ENCODE measurements at regions not wholly inside any gene's neighbourhood (a gene's known extent, or its start where the extent isn't known, plus 50 kb on each side); places are given as distances from the start of the nearest gene placed in this dataset.

DNA sequence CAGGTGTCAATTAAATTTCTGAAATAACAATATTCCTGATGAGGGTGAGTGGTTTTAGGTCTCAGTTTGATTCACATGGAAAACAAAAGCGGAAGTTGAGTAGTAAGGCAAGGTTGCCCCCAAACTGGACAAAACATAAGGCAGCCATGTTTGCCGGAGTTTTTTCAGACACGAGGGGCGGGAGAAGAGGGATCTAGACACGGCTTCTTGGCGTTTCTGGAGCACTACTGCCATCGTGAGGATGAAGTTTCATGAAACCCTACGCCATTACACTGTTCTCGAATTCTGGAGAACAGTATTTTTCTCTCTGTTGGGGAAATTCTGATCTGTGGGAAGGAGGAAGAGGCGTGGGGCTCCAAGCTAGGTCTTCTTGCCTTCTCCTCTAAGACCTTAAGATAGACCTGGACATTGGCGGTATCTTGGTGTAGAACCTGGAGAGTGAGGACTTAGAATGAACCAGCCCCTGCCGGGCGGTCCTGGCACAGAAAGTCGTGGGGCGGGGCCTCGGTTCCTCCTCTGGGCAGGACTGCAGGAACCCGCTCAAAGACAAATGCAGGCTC is 160.3 kb downstream of the OR13H1 start:
- no peak for DNase-seq (ENCODE audit: low spot score)

- no peak for DNase-seq (ENCODE audit: low spot score)
These were observed 165.7 kb downstream of the OR13H1 start for GRCh38 chrX:131709553-131709952.

GRCh38 chrX:131711478-131711867 is 167.6 kb downstream of the OR13H1 start:
- no peak for DNase-seq (ENCODE audit: low spot score)

- DNase-seq (ENCODE audit: low spot score): no peak
These were observed 179.8 kb downstream of the OR13H1 start for GRCh38 chrX:131723646-131724045.

DNA sequence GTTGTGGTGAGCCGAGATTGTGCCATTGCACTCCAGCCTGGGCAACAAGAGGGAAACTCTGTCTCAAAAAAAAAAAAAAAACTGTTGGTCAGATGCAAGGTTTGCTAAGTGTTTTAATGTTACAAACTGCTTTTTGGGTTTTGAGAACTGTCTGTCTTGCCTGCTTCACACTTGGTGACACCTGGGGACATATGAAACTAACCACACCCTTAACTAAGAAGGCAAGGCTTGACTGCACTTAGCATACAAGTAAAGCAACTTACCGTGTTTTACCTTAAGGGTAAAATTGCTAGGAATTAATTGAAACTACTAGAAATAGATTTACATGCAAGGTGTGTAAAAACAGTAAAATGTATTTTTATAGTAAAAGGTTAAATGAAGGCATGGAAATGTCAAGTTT is 180.4 kb downstream of the OR13H1 start:
- no peak for DNase-seq (ENCODE audit: low spot score)

- no peak for DNase-seq (ENCODE audit: low spot score)
These were observed 181.3 kb downstream of the OR13H1 start for GRCh38 chrX:131725001-131725654.

- no peak for DNase-seq (ENCODE audit: low spot score)
These were observed 183.9 kb downstream of the OR13H1 start for GRCh38 chrX:131727778-131728177.

DNA sequence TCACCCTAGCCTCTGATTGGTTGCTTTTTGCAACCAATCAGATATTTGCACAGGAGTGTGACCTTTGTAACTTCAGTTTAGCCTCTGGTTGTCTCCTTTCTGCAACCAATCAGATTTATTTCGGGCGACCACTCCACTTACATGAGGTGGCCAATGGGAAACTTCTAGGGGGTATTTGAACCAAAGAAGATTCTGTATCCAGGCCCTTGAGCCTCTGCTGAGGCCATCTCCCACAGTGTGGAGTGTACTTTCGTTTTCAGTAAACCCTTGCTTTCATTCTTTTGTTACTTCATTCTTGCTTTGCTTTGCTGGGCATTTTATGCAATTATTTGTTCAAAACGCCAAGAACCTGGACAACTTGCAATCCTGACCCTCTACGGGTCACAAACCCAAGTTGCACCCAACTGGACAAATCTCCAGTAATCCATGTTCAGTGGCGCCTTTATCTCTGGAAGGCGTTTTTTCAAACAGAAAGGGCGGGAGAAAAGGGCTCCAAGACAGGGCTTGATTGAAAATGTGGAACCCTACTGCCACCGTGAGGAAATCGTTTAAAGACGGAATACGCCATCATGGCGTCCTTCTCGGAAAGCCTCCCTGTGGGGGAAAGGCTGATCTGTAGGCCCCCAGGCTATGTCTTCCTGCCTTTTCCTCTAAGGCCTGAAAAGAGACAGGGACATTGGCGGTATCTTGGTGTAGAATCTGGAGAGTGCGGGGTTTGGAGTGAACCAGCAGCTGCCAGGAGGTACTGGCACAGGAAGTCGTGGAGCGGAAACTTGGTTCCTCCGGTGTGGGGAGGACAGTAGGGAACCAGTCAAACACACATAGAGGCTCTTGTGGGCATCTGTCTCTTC is 184.6 kb downstream of the OR13H1 start:
- DNase-seq (ENCODE audit: low spot score): no peak

DNA sequence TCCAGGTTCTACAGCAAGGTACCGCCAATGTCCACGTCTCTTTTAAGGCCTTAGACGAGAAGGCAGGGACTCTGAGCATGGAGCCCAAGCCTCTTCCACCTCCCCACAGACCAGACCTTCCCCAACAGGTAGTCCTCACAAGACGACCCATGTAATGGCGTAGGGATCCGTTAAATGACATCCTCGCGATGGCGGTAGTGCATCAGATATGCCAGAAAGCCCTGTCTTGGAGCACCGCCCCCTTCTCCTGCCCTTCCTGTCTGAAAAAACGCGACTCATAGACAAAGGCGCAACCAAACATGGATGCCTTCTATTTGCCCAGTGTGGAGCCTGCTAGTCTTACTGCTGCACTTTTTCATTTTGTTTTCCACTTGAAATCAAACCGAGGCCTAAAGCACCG is 185.4 kb downstream of the OR13H1 start:
- no peak for DNase-seq (ENCODE audit: low spot score)

DNA sequence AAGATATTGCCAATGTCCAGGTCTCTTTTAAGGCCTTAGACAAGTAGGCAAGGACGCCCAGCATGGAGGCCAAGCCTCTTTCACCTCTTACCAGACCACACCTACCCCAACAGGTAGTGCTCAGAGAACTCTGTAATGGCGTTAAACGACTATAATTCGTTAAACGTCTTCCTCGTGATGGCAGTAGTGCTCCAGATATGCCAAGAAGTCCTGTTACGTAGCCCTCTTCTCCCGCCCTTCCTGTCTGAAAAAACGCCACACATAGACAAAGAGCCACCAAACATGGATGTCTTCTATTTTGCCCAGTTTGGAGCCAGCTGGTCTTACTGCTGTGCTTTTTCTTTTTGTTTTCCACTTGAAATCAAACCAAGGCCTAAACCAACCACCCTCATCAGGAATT is 190.7 kb downstream of the OR13H1 start:
- no peak for DNase-seq (ENCODE audit: low spot score)

DNA sequence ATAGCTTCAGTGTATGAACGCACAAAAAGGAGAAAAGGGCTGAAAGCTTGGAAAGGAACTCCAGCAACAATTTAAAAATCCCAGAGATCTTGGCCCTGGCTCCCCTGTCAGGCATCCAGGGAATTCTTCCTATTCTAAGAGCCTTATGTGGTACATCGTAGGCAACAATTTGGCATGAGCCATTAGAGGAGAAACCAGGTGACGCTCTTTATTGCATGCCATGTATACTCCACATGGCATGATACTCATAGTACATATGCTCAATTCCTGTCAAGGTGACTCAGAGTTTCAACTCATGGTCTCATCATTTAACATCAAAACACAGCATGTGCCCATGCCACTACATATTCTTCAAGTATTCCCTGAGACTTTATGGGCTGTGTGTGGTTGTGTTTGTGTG is 191.3 kb downstream of the OR13H1 start:
- no peak for DNase-seq (ENCODE audit: low spot score)

GRCh38 chrX:131739823-131740222 is 195.9 kb downstream of the OR13H1 start:
- no peak for DNase-seq (ENCODE audit: low spot score)

- DNase-seq (ENCODE audit: low spot score): no peak
These were observed 197.3 kb downstream of the OR13H1 start for GRCh38 chrX:131741103-131741581.

DNA sequence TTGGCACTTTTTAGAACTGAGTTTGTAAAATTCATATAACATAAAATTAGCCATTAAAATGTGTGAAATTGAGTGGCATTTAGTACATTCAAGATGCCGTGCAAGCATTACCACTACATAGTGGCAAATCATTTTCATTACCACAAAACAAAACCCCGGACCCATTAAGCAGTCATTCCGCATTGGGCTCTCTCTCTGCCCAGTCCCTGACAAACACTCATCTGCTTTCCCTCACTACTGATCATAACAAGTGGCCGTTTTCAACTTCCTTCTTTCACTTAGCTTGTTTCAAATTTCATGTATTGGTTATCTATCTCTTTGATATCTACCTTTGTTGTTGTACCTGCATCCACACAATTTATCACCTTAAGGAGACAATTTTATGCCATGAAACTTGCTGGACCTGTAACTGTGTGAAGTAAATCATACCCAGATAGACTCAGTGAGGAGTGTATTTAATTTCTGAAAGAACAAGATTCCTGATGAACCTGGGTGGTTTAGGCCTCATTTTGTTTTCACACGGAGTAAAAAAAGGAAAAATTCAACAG is 202.1 kb downstream of the OR13H1 start:
- DNase-seq (ENCODE audit: low spot score): no peak

DNA sequence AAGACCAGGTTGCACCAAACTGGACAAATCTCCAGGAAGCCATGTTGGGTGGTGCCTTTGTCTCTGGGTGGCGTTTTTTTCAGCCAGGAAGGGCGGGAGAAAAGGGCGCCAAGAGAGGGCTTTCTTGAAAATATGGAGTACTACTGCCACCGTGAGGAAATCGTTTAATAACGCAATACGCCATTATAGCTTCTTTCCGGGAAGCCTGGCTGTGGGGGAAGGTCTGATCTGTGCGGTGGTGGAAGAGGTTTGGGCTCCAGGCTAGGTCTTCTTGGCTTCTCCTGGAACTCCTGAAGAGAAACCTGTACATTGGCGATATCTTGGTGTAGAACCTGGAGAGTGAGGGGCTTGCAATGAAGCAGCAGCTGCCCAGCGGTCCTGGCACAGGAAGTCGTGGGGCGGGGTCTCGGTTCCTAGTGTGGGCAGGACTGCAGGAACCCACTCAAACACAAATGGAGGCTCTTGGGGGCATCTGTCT is 202.7 kb downstream of the OR13H1 start:
- DNase-seq (ENCODE audit: low spot score): no peak

GRCh38 chrX:131747173-131747572 is 203.3 kb downstream of the OR13H1 start:
- no peak for DNase-seq (ENCODE audit: low spot score)

DNA sequence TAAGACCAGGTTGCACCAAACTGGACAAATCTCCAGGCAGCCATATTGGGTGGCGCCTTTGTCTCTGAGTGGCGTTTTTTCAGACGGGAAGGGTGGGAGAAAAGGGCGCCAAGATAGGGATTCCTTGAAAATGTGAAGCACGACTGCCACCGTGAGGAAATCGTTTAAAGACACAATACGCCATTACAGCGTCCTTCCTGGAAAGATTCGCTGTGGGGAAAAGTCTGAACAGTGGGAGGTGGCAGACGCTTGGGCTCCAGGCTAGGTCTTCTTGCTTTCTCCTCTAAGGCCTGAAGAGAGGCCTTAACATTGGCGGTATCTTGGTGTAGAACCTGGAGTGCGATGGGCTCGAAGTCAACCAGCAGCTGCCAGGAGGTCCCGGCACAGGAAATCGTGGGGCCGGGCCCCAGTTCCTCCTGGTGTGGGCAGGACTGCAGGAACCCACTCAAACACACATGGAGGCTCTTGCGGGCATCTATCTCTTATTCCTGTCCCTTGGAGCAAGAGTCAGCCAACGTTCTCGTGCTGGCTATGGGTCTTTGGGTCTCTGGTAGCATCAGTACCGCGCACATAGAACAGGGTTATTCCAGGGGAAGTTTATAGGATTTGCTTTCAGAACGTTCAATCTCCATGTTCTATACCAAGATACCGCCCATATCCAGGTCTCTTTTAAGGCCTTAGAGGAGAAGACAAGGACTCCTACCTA is 208.8 kb downstream of the OR13H1 start:
- no peak for DNase-seq (ENCODE audit: low spot score)

DNA sequence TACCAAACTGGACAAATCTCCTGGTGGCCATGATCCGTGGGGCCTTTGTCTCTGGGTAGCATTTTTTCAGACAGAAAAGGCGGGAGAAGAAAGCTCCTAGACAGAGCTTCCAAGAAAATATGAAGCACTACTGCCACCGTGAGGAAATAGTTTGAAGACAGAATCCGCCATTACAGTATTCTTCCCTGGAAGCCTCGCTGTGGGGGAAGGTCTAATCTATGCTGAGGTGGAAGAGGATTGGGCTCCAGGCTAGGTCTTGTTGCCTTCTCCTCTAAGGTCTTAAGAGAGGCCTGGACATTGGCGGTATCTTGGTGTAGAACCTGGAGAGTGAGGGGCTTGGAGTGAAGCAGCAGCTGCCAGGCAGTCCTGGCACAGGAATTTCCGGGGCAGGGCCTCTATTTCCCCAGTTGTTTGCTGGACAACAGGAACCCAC is 218.9 kb downstream of the OR13H1 start:
- DNase-seq (ENCODE audit: low spot score): no peak

DNA sequence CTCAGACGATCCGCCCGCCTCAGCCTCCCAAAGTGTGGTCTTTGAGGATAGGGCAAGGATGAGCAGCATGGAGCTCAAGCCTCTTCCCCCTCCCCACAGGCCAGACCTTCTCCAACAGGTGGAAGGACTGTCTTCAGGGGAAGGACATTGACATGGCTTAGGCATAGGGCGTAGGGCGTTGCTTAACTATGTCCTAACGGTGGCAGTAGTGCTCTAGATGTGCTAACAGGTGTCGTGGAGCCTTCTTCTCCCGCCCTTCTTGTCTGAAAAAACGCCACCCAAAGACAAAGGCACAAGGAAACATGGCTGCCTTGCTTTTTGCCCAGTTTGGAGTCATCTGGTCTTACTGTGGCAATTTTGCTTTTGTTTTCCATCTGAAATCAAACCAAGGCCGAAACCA is 219.8 kb downstream of the OR13H1 start:
- no peak for DNase-seq (ENCODE audit: low spot score)

GRCh38 chrX:131764216-131764615 is 220.3 kb downstream of the OR13H1 start:
- DNase-seq (ENCODE audit: low spot score): no peak

DNA sequence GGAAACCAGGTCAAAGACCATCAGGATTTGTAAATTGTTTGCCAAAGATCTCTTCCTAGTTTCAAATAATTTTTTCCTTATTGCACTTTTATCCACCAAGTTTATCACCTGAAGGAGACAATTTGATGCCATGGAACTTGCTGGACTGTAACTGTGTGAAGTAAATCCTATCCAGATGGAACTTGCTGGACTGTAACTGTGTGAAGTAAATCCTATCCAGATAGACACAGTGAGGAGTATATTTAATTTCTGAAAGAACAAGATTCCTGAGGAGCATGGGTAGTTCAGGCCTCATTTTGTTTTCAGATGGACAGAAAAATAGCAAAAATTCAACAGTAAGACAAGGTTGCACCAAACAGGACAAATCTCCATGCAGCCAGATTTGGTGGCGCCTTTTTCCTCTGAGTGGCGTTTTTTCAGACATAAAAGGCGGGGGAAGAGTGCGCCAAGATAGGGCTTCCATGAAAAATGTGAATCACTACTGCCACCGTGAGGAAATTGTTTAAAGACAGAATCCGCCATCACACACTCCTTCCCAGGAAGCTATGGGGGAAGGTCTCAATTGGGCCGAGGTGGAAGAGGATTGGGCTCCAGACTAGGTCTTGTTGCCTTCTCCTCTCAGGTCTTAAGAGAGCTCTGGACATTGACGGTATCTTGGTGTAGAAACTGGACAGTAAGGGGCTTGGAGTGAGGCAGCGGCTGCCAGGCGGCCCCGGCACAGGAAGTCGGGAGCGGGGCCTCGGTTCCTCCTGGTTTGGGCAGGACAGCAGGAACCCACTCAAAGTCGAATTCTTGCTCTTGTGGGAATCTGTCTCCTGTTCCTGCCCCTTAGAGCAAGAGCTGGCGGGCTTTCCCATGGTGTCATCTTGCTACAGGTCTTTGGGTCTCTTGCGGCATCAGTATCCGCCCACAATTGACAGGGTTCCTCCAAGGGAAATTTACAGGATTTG is 234.7 kb downstream of the OR13H1 start:
- DNase-seq (ENCODE audit: low spot score): no peak
